Osteoblast (primary cell): ENCODE measurements at regions not wholly inside any gene's neighbourhood (a gene's known extent, or its start where the extent isn't known, plus 50 kb on each side); places are given as distances from the start of the nearest gene placed in this dataset.

ENCODE experiments used
- DNase-seq: peaks from one replicate; pipeline ENCODE4 v3.0.0; 2011; ENCODE audit warnings: low spot score, mixed read lengths; ENCODE audit not compliant: insufficient read length; ENCODE audit errors: missing footprints
- H2AFZ ChIP-seq: 2 replicates; pipeline ENCODE4 v1.6.0; 2011; ENCODE audit warnings: mild to moderate bottlenecking, low read length
- H3K27ac ChIP-seq: 2 replicates; pipeline ENCODE4 v1.5.1; 2011; ENCODE audit warnings: mild to moderate bottlenecking, low read depth, low read length, moderate library complexity
- H3K27me3 ChIP-seq: 2 replicates; pipeline ENCODE4 v1.6.0; 2012; ENCODE audit warnings: mild to moderate bottlenecking, control low read depth, inconsistent platforms, low read length, moderate library complexity; ENCODE audit not compliant: insufficient read depth
- H3K36me3 ChIP-seq: 2 replicates; pipeline ENCODE4 v1.5.1; 2011; ENCODE audit warnings: mild to moderate bottlenecking, low read length, control low read depth, moderate library complexity; ENCODE audit not compliant: insufficient read depth
- H3K4me1 ChIP-seq: 2 replicates; pipeline ENCODE4 v1.5.1; 2011; ENCODE audit warnings: mild to moderate bottlenecking, low read length, control low read depth, moderate library complexity; ENCODE audit not compliant: insufficient read depth
- H3K4me2 ChIP-seq: 2 replicates; pipeline ENCODE4 v1.6.0; 2011; ENCODE audit warnings: mild to moderate bottlenecking, low read length; ENCODE audit not compliant: insufficient read depth
- H3K4me3 ChIP-seq: fragments of 200-600 bp; sonication (generic); 3 replicates; pipeline ENCODE4 v1.5.1; 2012; ENCODE audit warnings: mild to moderate bottlenecking, low read length, inconsistent platforms; ENCODE audit not compliant: insufficient read depth
- H3K79me2 ChIP-seq: 2 replicates; pipeline ENCODE4 v1.6.0; 2012; ENCODE audit warnings: mild to moderate bottlenecking, low read length, control low read depth, inconsistent platforms; ENCODE audit not compliant: insufficient read depth
- H3K9me3 ChIP-seq: 2 replicates; pipeline ENCODE4 v1.5.1; 2011; ENCODE audit warnings: low read depth, low read length, control low read depth
- H4K20me1 ChIP-seq: 2 replicates; pipeline ENCODE4 v1.6.0; 2012; ENCODE audit warnings: mild to moderate bottlenecking, low read length, control low read depth; ENCODE audit not compliant: insufficient read depth
- TF ChIP-seq, protein P1 (sequence below): IDR thresholded peaks from 2 replicates; pipeline ENCODE4 v1.5.1; 2011; ENCODE audit warnings: mild to moderate bottlenecking, low read depth, low read length, moderate library complexity; ENCODE audit errors: extremely low read depth

GRCh38 chr20:17810062-17810631, 110.4 kb downstream of the BANF2 start:
- H3K27me3 ChIP-seq = no peaks in the 10 kb centered on the region
- peaks cover 37% of the 10 kb centered on the region for H3K4me1 ChIP-seq
- H4K20me1 ChIP-seq = no peaks in the 10 kb centered on the region
- H3K4me3 ChIP-seq = no peak overlapping the region
- no peak overlapping the region for H3K27ac ChIP-seq
- peak overlapping the region; percentile 64 for H2AFZ ChIP-seq
- H3K79me2 ChIP-seq = no peaks in the 10 kb centered on the region
- H3K4me2 ChIP-seq = no peak overlapping the region
- H3K36me3 ChIP-seq = no peaks in the 10 kb centered on the region
- no peak for DNase-seq
- TF ChIP-seq, protein P1, sequence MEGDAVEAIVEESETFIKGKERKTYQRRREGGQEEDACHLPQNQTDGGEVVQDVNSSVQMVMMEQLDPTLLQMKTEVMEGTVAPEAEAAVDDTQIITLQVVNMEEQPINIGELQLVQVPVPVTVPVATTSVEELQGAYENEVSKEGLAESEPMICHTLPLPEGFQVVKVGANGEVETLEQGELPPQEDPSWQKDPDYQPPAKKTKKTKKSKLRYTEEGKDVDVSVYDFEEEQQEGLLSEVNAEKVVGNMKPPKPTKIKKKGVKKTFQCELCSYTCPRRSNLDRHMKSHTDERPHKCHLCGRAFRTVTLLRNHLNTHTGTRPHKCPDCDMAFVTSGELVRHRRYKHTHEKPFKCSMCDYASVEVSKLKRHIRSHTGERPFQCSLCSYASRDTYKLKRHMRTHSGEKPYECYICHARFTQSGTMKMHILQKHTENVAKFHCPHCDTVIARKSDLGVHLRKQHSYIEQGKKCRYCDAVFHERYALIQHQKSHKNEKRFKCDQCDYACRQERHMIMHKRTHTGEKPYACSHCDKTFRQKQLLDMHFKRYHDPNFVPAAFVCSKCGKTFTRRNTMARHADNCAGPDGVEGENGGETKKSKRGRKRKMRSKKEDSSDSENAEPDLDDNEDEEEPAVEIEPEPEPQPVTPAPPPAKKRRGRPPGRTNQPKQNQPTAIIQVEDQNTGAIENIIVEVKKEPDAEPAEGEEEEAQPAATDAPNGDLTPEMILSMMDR = no peak
- no peaks in the 10 kb centered on the region for H3K9me3 ChIP-seq

GRCh38 chr20:17809362-17810061, 109.7 kb downstream of the BANF2 start:
- H2AFZ ChIP-seq = peak overlapping the region; percentile 64

DNA sequence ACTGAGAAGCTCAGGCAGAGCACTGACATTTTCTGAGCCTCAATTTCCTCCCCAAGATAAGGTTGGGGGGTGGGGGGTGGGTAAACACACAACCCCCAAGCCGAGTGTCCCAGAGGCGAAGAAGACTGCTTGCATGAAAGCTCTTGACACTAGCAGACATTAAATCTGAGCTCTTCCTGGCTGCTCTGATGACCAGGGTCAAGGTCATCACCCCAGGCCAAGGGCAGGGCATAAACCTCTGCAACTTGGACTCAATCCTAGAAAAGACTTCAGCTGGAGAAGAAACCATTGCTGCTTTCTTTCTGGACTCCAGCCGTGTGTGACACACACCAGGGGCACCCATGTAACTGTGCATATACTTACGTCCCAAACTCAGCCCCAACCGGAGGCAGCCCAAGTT, 109.0 kb downstream of the BANF2 start:
- DNase-seq = no peak
- Histone ChIP-seq H3K4me3 (no peak overlapping the region), H3K27me3 (no peaks in the 10 kb centered on the region), H3K27ac (peak overlapping the region; percentile 41), H3K4me2 (peak overlapping the region; percentile 40), H3K4me1 (peaks cover 37% of the 10 kb centered on the region), H3K36me3 (no peaks in the 10 kb centered on the region), H3K79me2 (no peaks in the 10 kb centered on the region), H2AFZ (no peak overlapping the region), H4K20me1 (no peaks in the 10 kb centered on the region), H3K9me3 (no peaks in the 10 kb centered on the region)
- TF ChIP-seq, protein P1 = no peak

More at GRCh38 chr20:17809362-17810061, 109.7 kb downstream of the BANF2 start:
- TF ChIP-seq, protein P1 = no peak
- no peaks in the 10 kb centered on the region for H3K27me3 ChIP-seq
- H3K27ac ChIP-seq = no peak overlapping the region
- no peaks in the 10 kb centered on the region for H3K79me2 ChIP-seq
- H3K4me2 ChIP-seq = no peak overlapping the region
- H4K20me1 ChIP-seq = no peaks in the 10 kb centered on the region
- H3K4me3 ChIP-seq = no peak overlapping the region
- H3K36me3 ChIP-seq = no peaks in the 10 kb centered on the region
- no peaks in the 10 kb centered on the region for H3K9me3 ChIP-seq
- H3K4me1 ChIP-seq = peaks cover 37% of the 10 kb centered on the region
- DNase-seq = no peak

- no peaks in the 10 kb centered on the region for H3K79me2 ChIP-seq
- DNase-seq = peak; percentile 93
- no peak overlapping the region for H2AFZ ChIP-seq
- no peaks in the 10 kb centered on the region for H3K9me3 ChIP-seq
- H3K27ac ChIP-seq = peak overlapping the region; percentile 41
- no peaks in the 10 kb centered on the region for H4K20me1 ChIP-seq
- H3K4me2 ChIP-seq = peak overlapping the region; percentile 40
- no peaks in the 10 kb centered on the region for H3K36me3 ChIP-seq
- no peaks in the 10 kb centered on the region for H3K27me3 ChIP-seq
- H3K4me1 ChIP-seq = peaks cover 37% of the 10 kb centered on the region
- H3K4me3 ChIP-seq = no peak overlapping the region
- TF ChIP-seq, protein P1 = no peak
Measured at GRCh38 chr20:17808357-17808756, 108.6 kb downstream of the BANF2 start.
